HEK293 (cell line): ENCODE measurements at regions not wholly inside any gene's neighbourhood (a gene's known extent, or its start where the extent isn't known, plus 50 kb on each side); places are given as distances from the start of the nearest gene placed in this dataset.

Experiments
- CTCF ChIA-PET: fragments of 350-600 bp; formaldehyde crosslinking; extraction: SDS; loops from one replicate; lab custom pipeline; 2021; ENCODE audit warnings: antibody characterized with exemption; lab: Yijun Ruan, JAX
- POLR2A ChIA-PET: fragments of 300-600 bp; formaldehyde crosslinking; extraction: SDS; loops from one replicate; lab custom pipeline; 2020; ENCODE audit warnings: antibody characterized with exemption, inconsistent platforms; lab: Yijun Ruan, JAX
- H3K27ac ChIP-seq: fragments of 200-500 bp; sonication (Bioruptor generic); 2 replicates; pipeline ENCODE4 v1.5.1; 2014; ENCODE audit warnings: low read depth, low read length, control low read depth, inconsistent platforms; ENCODE audit errors: extremely low read depth
- H3K36me3 ChIP-seq, 2 experiments: fragments of 200-500 bp in 1 of 2; sonication (Bioruptor generic) in 1 of 2; 1 replicate in 1 of 2; 2 replicates in 1 of 2; pipeline ENCODE4 v1.5.1; 2014 to 2017; ENCODE audit warnings: inconsistent platforms in 2 of 2, low read length in 2 of 2; ENCODE audit not compliant: control insufficient read depth in 2 of 2, insufficient read depth in 1 of 2
- H3K4me1 ChIP-seq: fragments of 200-500 bp; sonication (Bioruptor generic); 2 replicates; pipeline ENCODE4 v1.5.1; 2014; ENCODE audit warnings: mild to moderate bottlenecking, low read length, inconsistent platforms; ENCODE audit not compliant: control insufficient read depth, insufficient read depth
- H3K4me3 ChIP-seq: 2 replicates; pipeline ENCODE4 v1.5.1; 2011; ENCODE audit warnings: low read depth, mild to moderate bottlenecking, control low read depth, low read length, moderate library complexity
- H3K9me3 ChIP-seq: fragments of 200-500 bp; sonication (Bioruptor generic); 2 replicates; pipeline ENCODE4 v1.5.1; 2014; ENCODE audit warnings: low read depth, low read length, inconsistent platforms; ENCODE audit not compliant: control insufficient read depth, insufficient read depth
- BCL11A ChIP-seq: fragments of 450-650 bp; formaldehyde crosslinking; IDR thresholded peaks from 2 replicates; pipeline ENCODE4 v1.5.1; 2016; ENCODE audit warnings: low read depth, missing biosample characterization, missing genetic modification characterization
- ELK4 ChIP-seq: IDR thresholded peaks from 2 replicates; pipeline ENCODE4 v1.6.1; 2011; ENCODE audit warnings: mild to moderate bottlenecking, low read depth, low read length, borderline replicate concordance
- GLIS1 ChIP-seq: fragments of 450-650 bp; formaldehyde crosslinking; IDR thresholded peaks from 2 replicates; pipeline ENCODE4 v1.5.1; 2016; ENCODE audit warnings: missing biosample characterization, missing genetic modification characterization
- IKZF3 ChIP-seq: fragments of 450-650 bp; IDR thresholded peaks from 2 replicates; pipeline ENCODE4 v1.5.0; 2018; ENCODE audit warnings: missing biosample characterization, mild to moderate bottlenecking, missing genetic modification characterization, moderate library complexity
- KLF8 ChIP-seq: fragments of 450-650 bp; formaldehyde crosslinking; IDR thresholded peaks from 2 replicates; pipeline ENCODE4 v1.5.1; 2016; ENCODE audit warnings: missing biosample characterization, missing genetic modification characterization
- PRDM1 ChIP-seq: fragments of 450-650 bp; formaldehyde crosslinking; IDR thresholded peaks from 2 replicates; pipeline ENCODE4; 2016; ENCODE audit warnings: missing biosample characterization, missing genetic modification characterization
- SCRT1 ChIP-seq: fragments of 450-650 bp; formaldehyde crosslinking; IDR thresholded peaks from 2 replicates; pipeline ENCODE4 v1.5.1; 2016; ENCODE audit warnings: missing biosample characterization, missing genetic modification characterization, borderline replicate concordance
- ZBTB11 ChIP-seq: fragments of 450-650 bp; formaldehyde crosslinking; conservative IDR thresholded peaks from 2 replicates; pipeline ENCODE4 v1.5.1; 2016; ENCODE audit warnings: low read depth, missing biosample characterization, missing genetic modification characterization
- ZBTB48 ChIP-seq: fragments of 450-650 bp; formaldehyde crosslinking; IDR thresholded peaks from 2 replicates; pipeline ENCODE4 v1.5.1; 2016; ENCODE audit warnings: missing biosample characterization, missing genetic modification characterization
- ZNF133 ChIP-seq: fragments of 450-650 bp; formaldehyde crosslinking; IDR thresholded peaks from 2 replicates; pipeline ENCODE4 v1.5.1; 2016; ENCODE audit warnings: missing biosample characterization, missing genetic modification characterization
- ZNF16 ChIP-seq: fragments of 450-650 bp; formaldehyde crosslinking; IDR thresholded peaks from 2 replicates; pipeline ENCODE4 v1.5.1; 2016; ENCODE audit warnings: low read depth, missing biosample characterization, missing genetic modification characterization
- ZNF2 ChIP-seq: fragments of 450-650 bp; formaldehyde crosslinking; IDR thresholded peaks from 2 replicates; pipeline ENCODE4 v1.5.1; 2016; ENCODE audit warnings: missing biosample characterization, missing genetic modification characterization
- ZNF223 ChIP-seq: fragments of 450-650 bp; formaldehyde crosslinking; IDR thresholded peaks from 2 replicates; pipeline ENCODE4 v1.5.1; 2016; ENCODE audit warnings: missing biosample characterization, missing genetic modification characterization
- ZNF23 ChIP-seq: fragments of 450-650 bp; formaldehyde crosslinking; IDR thresholded peaks from 2 replicates; pipeline ENCODE4 v1.5.1; 2016; ENCODE audit warnings: missing biosample characterization, missing genetic modification characterization, borderline replicate concordance
- ZNF248 ChIP-seq: fragments of 450-650 bp; formaldehyde crosslinking; IDR thresholded peaks from 2 replicates; pipeline ENCODE4 v1.5.1; 2017; ENCODE audit warnings: missing biosample characterization, missing genetic modification characterization
- ZNF274 ChIP-seq, 2 experiments: fragments of 200-500 bp in 1 of 2; fragments of 450-650 bp in 1 of 2; sonication (Bioruptor generic) in 1 of 2; formaldehyde crosslinking in 1 of 2; IDR thresholded peaks; 2 replicates each; pipeline versions ENCODE4 v1.5.1 to v1.6.1; 2014 to 2016; ENCODE audit warnings: borderline replicate concordance in 1 of 2, inconsistent platforms in 1 of 2, low read length in 1 of 2, missing biosample characterization in 1 of 2, missing genetic modification characterization in 1 of 2
- ZNF292 ChIP-seq: fragments of 450-650 bp; formaldehyde crosslinking; IDR thresholded peaks from 2 replicates; pipeline ENCODE4 v1.5.1; 2016; ENCODE audit warnings: low read depth, missing biosample characterization, missing genetic modification characterization, borderline replicate concordance
- ZNF366 ChIP-seq: fragments of 450-650 bp; formaldehyde crosslinking; conservative IDR thresholded peaks from 2 replicates; pipeline ENCODE4 v1.5.1; 2016; ENCODE audit warnings: missing biosample characterization, missing genetic modification characterization
- ZNF404 ChIP-seq: fragments of 450-650 bp; formaldehyde crosslinking; IDR thresholded peaks from 2 replicates; pipeline ENCODE4 v1.5.1; 2017; ENCODE audit warnings: missing biosample characterization, missing genetic modification characterization
- ZNF514 ChIP-seq: fragments of 450-650 bp; formaldehyde crosslinking; IDR thresholded peaks from 2 replicates; pipeline ENCODE4 v1.5.1; 2016; ENCODE audit warnings: missing biosample characterization, missing genetic modification characterization
- ZNF549 ChIP-seq: fragments of 450-650 bp; IDR thresholded peaks from 2 replicates; pipeline ENCODE4 v1.5.1; 2018; ENCODE audit warnings: missing biosample characterization, missing genetic modification characterization, mild to moderate bottlenecking, inconsistent platforms, moderate library complexity
- ZNF580 ChIP-seq: fragments of 450-650 bp; formaldehyde crosslinking; IDR thresholded peaks from 2 replicates; pipeline ENCODE4 v1.5.1; 2016; ENCODE audit warnings: missing biosample characterization, missing genetic modification characterization
- ZNF621 ChIP-seq: fragments of 450-650 bp; formaldehyde crosslinking; IDR thresholded peaks from 2 replicates; pipeline ENCODE4 v1.5.1; 2017; ENCODE audit warnings: missing biosample characterization, missing genetic modification characterization
- ZNF639 ChIP-seq: fragments of 450-650 bp; formaldehyde crosslinking; IDR thresholded peaks from 2 replicates; pipeline ENCODE4 v1.5.1; 2016; ENCODE audit warnings: missing biosample characterization, missing genetic modification characterization
- ZNF658 ChIP-seq: fragments of 450-650 bp; formaldehyde crosslinking; IDR thresholded peaks from 2 replicates; pipeline ENCODE4; 2016; ENCODE audit warnings: missing biosample characterization, missing genetic modification characterization
- ZNF777 ChIP-seq: fragments of 450-650 bp; formaldehyde crosslinking; IDR thresholded peaks from 2 replicates; pipeline ENCODE4 v1.5.1; 2017; ENCODE audit warnings: missing biosample characterization, missing genetic modification characterization, borderline replicate concordance
- ZNF843 ChIP-seq: fragments of 450-650 bp; formaldehyde crosslinking; IDR thresholded peaks from 2 replicates; pipeline ENCODE4 v1.5.1; 2016; ENCODE audit warnings: missing biosample characterization, missing genetic modification characterization
- ZSCAN16 ChIP-seq: fragments of 450-650 bp; formaldehyde crosslinking; IDR thresholded peaks from 2 replicates; pipeline ENCODE4 v1.5.1; 2016; ENCODE audit warnings: missing biosample characterization, missing genetic modification characterization
- TF ChIP-seq, protein P1 (sequence below): fragments of 450-650 bp; formaldehyde crosslinking; IDR thresholded peaks from 2 replicates; pipeline ENCODE4 v1.5.1; 2017; ENCODE audit warnings: missing biosample characterization, missing genetic modification characterization

GRCh38 chr1:196001188-196001587 lies 607.1 kb downstream of the KCNT2 start:
- TF ChIP-seq ZNF274 (IDR thresholded peaks at IDR 0.05; ENCODE audit: low read length) (no peak), ZNF274 (tag by site-specific recombination; IDR thresholded peaks at IDR 0.05; ENCODE audit: borderline replicate concordance) (no peak), IKZF3 (tag by site-specific recombination) (no peak), ZNF248 (no peak), GLIS1 (tag by site-specific recombination) (no peak), ZNF843 (tag by site-specific recombination) (no peak), BCL11A (tag by site-specific recombination) (no peak), ZNF777 (tag by site-specific recombination) (no peak), ZNF16 (tag by site-specific recombination) (no peak), ZNF658 (tag by site-specific recombination) (no peak), ZNF133 (tag by site-specific recombination) (no peak), ELK4 (no peak), ZNF2 (tag by site-specific recombination) (no peak), ZBTB11 (tag by site-specific recombination) (no peak), ZNF366 (tag by site-specific recombination) (no peak), ZNF23 (tag by site-specific recombination) (no peak), SCRT1 (tag by site-specific recombination) (no peak)
- ChIA-PET CTCF (no interaction called here), POLR2A (no interaction called here)
- H3K9me3 ChIP-seq, result no peaks in the 10 kb centered on the region
- H3K36me3 ChIP-seq, result no peaks in the 10 kb centered on the region
- no peak overlapping the region for H3K4me3 ChIP-seq
- no peak overlapping the region for H3K27ac ChIP-seq
- H3K4me1 ChIP-seq, result no peaks in the 10 kb centered on the region

DNA sequence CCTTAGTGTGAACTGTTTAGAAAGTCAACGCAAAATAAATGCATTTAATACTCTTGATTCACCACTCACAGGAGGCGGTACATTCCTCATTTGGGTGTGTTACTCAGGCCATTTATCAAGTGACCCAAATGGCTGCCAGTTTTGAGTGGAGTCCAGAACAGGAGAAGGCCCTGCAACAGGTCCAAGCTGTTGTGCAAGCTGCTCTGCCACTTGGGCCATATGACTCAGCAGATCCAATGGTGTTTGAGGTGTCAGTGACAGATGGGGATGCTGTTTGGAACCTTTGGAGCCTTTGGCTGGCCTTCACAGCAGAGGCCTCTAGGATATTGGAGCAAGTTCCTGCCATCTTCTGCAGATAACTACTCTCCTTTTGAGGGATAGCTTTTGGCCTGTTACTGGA lies 609.2 kb downstream of the KCNT2 start:
- ChIA-PET CTCF (no interaction called here), POLR2A (no interaction called here)
- Histone ChIP-seq H3K4me3 (no peak overlapping the region), H3K9me3 (no peaks in the 10 kb centered on the region), H3K36me3 (no peaks in the 10 kb centered on the region), H3K27ac (no peak overlapping the region), H3K4me1 (no peaks in the 10 kb centered on the region)
- TF ChIP-seq ZBTB48, result no peak
- no peak for TF ChIP-seq ZNF549 (tag by site-specific recombination)
- TF ChIP-seq, protein P1, sequence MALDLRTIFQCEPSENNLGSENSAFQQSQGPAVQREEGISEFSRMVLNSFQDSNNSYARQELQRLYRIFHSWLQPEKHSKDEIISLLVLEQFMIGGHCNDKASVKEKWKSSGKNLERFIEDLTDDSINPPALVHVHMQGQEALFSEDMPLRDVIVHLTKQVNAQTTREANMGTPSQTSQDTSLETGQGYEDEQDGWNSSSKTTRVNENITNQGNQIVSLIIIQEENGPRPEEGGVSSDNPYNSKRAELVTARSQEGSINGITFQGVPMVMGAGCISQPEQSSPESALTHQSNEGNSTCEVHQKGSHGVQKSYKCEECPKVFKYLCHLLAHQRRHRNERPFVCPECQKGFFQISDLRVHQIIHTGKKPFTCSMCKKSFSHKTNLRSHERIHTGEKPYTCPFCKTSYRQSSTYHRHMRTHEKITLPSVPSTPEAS (tag by site-specific recombination), result no peak
- TF ChIP-seq ZNF292 (tag by site-specific recombination), result no peak
- TF ChIP-seq ZNF514 (tag by site-specific recombination), result no peak
- TF ChIP-seq ZNF580 (tag by site-specific recombination), result no peak
- no peak for TF ChIP-seq KLF8 (tag by site-specific recombination)
- no peak for TF ChIP-seq PRDM1
- TF ChIP-seq BCL11A (tag by site-specific recombination), result no peak
- TF ChIP-seq ZNF621 (tag by site-specific recombination), result no peak
- TF ChIP-seq ZNF404, result no peak
- no peak for TF ChIP-seq ZNF223 (tag by site-specific recombination)
- TF ChIP-seq ZSCAN16 (tag by site-specific recombination), result no peak
- no peak for TF ChIP-seq ZNF639 (tag by site-specific recombination)
